HCEC 1CT (cell line): ENCODE measurements at regions not wholly inside any gene's neighbourhood (a gene's known extent, or its start where the extent isn't known, plus 50 kb on each side); places are given as distances from the start of the nearest gene placed in this dataset.

Experiments
- DNase-seq: peaks from one replicate; pipeline ENCODE4 v3.0.0-alpha.2; 2017

DNA sequence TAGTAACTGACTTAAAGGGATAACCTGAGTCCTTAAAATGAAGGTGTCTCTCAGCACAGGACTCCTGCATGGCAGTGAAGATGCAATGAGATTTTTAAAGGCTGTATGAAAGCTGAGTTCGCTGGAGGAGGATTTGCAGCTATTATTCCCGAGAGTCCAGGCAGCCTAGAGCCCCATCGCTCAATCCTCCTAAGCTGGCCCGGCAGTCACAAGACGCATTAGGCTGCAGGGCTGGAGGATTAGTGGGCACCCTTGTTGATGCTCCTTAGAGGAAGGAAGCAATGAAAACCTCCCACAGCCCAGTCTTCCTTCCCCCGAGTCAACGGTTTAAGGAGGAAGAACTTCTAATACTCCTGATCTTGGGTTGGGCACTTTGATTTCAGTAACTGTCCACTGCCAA is 239.5 kb downstream of the EFNB2 start:
- DNase-seq = no peak

DNA sequence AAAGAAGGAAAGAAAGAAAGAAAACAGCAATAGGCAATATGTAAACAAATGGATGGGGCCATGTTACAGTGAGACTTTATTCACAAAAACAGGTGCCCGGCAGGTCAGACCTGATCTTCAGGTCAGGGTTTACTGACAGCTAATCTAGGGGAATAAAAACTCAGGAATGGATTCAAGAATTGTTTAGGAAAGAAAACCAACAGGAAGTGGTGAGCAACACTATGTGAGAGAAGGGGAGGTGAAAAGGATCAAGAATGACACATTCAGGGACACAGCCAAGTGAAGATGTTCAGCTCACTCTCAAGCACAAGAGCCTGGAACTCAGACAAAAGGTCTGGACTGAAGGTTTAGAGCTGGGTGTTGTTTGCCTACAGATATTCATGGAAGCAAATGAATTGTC is 244.5 kb downstream of the EFNB2 start:
- DNase-seq = peak; percentile 60

DNA sequence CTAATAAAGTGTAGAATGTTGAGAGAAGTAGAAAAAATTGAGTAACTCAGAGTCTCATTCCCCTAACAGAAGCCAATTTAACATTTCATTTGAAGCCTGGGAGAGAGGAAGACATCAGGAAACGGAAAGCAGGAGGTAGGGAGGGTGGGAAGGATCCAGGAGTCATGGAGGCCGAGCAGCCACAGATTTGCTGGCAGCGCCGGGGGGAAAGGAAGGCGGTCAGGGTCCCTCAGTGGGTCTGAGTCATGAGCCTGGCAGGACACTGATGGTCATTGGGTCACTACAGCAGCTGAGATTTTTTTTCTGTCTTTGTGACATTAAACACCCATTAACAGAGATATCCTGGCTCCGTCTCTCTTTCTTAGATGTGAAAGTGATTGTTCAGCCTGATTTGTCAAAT is 248.1 kb downstream of the EFNB2 start:
- no peak for DNase-seq

DNA sequence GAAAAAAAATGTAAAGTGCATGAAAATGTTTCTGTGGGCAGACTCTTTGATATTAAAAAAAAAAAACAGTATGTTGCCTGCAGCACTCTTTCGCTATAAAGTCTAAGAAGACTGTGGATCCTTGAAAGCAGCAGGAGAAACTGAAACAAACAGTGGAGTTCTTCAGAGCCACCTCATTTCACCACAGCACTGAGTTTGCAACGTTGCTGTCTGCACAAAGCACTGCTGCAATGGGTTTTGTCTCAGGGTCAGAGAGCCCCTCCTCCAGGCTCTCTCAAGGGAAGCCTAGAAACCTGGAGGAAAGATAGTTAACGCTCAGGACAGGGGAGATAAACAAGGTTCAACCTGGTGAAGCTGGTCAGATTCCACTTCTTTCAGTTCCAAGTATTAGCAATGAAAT is 248.7 kb downstream of the EFNB2 start:
- no peak for DNase-seq

DNA sequence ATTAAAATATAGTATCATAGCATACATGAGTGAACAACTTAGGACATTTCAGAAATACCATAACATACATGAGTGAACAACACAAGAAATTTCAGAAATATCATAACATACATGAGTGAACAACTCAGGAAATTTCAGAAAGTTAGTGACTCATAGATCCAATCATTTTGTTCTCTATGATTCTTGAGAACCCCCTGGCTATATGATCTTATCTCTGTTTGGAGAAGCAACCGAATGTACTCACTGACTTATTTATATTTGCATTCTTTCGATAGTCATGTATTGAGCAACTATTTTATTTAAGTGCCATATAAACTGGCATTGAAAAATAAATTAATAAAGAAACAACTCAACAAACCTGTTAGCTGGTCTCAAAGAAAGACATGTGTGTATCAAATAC is 251.1 kb downstream of the EFNB2 start:
- no peak for DNase-seq

DNA sequence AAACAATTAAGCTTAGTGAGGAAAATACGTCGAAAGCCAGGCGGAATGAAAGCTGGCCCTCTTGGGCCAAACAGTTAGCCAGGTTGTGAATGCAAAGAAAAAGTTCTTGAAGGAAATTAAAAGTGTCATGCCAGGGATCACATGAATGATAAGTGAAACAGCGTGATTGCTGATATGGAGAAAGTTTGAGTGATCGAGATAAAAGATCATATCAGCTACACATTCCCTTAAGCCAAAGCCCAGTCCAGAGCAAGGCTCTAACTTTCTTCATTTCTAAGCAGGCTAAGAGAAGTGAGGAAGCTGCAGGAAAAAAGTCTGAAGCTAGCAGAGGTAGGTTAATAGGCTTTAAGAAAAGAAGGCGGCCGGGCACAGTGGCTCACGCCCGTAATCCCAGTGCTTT is 254.0 kb downstream of the EFNB2 start:
- DNase-seq = no peak

DNA sequence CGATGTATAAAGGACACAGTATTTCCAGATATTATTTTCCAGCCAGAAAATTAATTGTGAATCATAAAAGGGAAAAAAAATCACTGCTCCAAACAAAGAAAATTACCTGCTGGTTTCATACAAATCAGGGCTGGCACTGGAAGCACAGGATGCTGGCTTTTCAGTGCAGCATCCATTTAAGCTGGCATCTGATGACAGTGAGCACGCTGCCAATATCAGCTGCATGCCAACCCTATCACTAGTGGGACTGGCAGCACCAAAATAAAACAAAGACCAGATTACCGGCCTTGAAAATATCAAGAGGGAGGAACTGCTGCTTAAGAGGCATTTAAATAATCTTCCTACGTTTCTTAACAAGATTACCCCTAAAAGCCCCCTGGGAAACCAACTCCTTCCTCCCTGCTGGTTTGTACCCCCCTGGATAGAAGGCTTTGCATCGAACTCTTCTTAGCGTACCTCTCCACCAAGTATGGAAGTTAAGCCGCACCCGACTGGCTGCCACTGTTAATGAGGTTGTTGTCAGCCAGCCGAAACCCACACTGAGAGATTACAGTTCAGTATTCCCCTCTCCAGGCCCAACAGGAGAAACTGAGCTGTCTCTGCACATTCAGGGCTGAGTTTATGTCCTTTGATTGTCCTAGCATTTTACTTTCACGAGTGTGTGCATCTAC is 257.8 kb downstream of the EFNB2 start:
- DNase-seq = no peak

DNA sequence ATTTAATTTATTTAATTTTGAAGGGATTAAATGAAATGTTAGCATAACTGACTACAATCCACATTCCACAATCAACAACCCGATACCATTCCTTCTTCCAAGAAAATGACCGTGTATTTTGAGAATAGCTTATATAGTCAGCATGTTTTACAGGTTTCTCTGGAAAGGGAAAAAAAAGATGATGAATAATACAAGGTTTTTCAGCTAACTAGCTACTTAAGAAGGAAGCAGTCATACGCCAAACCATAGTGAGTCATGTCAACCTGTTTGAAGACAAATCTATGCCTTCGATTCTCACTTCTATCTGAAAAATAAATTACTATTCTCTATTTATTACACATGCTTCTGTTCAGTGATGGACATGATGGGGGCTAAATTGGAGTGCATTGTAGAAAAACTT is 258.6 kb downstream of the EFNB2 start:
- no peak for DNase-seq

DNA sequence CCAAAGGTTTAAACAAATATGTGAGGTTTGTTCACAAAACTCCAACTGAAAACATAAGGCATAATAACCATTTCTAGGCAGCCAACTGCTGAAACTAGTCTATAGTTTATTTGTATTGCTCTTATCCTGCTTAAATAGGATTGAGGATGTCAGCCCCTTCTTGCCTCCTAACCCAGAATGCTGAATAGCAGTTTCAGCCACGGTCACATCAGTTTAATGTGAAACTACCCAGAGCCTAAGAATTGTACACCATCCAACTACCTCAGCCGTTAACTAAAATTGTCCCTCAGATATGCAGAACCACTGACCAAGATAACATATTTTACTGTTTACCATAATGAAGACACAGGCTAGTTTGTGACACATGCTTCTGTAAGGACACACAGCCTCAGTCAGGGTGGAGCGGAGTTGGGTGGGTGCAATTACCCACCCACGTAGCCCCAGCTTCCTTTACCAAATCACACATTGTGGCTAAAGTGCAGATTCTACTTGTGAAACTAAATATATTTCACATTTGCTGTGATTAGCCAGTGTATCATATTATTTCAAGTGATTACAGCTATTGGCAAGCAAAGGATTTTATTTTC is 259.9 kb downstream of the EFNB2 start:
- no peak for DNase-seq

DNA sequence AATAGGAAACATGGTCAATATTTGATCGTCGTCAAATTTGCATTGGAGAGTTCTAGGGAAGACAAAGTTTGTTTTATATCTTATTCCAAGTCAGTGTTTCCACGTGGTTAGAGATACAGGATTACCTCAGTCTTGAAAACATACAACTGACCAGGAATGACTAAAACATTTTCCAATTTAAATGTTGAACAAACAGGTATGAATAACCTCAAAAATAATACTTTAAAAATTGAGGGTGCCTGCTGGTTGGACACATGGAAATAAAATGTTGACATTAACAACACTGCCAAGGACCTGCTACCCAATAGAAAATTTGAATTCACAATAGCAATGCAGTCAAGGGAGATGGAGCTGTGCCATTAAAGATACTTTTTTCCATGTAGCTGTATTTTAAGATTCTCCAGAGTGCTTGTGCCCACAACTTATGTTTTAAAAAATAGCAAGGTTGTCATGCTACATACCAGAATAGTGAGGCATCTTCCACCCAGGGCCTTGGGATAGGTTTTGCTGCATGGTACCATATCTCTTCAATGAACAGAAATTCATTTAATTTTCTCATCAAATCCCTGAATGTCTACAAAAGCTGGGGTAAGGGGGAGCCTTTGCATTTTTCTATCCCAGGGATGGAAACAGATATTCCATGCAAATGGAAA is 260.8 kb downstream of the EFNB2 start:
- no peak for DNase-seq

DNA sequence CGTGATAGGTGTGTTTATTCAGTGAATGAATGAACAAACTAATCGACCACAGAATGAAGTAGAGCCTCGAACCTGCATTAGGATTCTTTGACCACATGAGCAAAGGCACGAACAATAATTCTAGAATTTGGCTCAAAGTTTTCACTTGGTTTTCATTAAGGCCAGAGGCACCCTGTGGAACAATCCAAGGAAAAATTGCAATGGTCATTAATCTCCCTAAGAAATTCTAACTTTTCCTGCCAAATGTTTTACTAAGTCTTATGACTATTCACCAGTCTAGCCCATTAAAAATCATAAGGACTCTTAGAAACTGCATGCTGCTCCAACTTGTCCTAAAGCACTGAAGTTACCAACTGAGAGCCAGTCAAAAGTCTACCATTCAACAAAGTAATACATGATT is 271.7 kb downstream of the EFNB2 start:
- DNase-seq = no peak

DNA sequence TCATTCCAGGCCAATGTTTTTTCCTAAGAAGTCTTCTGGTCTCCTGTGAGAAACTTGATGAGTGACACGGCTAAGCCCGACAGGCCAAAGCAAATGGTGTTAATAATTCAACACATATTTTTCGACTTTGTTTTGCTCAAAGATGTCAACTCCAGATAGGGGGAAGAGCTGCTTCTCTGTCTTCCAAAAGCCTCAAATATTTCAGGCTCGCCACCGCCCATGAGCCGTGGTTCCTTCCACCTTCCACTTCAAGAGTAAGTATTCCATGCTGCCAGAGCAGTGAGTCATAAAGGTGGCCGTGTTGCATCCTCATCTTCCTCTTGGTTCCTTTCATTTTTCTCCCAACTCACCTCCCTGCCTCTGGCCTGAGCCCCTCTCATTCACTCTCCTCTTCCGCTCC is 272.6 kb downstream of the EFNB2 start:
- no peak for DNase-seq

DNA sequence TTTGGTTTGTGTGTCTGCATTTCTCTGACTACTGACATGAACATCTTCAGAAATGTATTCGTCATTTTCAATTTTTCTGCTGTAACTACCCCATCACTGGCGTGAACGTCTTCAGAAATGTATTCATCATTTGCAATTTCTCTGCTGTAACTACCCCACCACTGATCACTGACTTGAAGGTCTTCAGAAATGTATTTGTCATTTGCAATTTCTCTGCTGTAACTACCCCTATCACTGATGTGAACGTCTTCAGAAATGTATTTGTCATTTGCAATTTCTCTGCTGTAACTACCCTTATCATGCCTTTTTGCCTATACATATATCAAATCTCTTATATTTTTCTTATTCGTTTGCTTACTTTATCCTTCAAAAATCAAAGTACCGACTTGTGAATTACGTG is 274.0 kb downstream of the EFNB2 start:
- no peak for DNase-seq

DNA sequence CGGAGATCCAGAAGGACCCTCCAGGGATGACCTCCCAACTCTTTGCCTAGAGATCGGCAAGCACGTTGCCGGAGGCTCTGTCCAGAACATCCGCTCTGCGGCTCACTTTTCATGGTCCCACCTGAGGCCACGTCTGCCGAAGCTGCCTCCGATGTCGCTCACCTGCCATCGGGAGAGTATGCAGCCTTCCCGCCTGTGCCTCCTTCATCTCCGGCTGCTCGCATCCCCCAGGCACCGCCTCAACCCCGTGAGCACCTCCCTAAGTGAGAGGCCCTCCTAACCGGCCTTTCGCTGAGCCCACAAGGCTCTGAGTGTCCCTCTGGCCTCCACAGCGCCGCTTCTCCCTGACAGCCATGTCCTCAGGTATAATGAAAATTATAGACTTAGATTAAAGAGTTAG is 275.1 kb downstream of the EFNB2 start:
- DNase-seq = no peak

DNA sequence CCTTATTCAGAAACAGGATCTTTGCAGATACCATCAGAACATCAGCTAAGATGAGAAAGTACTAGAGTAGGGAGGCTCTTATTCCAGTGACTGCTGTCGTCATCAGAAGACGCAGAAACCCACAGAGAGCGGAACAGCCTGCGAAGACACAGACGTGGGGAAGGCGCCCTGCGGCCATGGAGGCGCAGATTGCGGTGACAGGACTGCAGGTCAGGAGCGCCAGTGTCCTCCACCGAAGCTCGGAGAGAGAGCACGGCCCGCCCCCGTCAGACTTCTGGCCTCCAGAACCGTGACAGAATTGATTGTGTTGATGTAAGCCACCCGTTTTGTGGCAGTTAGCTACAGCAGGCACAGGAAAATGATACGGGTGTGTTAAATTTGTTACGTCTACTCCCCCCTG is 275.5 kb downstream of the EFNB2 start:
- no peak for DNase-seq

DNA sequence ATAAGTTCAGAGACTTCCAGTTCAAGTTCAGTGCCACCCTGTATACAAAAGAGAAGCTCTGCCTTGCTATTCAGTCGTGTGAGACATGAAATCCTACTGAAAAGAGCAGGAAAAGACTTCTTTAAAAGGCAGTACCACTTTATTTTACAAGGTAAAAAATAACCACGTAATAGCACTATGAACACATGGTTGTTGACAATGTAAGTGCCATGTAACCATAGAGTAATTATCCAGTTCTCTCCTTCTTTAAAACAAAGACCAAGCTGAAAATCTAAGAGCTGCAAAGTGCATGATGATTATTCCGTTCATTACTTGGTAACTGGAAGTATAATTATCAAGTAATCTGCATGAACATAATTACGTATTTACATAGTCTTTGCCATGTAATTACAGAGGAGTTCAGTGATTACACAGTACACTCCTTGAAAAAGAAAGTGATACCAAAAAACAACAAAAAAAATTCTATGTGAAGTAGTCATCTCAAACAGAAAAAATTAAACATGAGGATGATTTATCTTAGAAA is 288.7 kb downstream of the EFNB2 start:
- DNase-seq = no peak

DNA sequence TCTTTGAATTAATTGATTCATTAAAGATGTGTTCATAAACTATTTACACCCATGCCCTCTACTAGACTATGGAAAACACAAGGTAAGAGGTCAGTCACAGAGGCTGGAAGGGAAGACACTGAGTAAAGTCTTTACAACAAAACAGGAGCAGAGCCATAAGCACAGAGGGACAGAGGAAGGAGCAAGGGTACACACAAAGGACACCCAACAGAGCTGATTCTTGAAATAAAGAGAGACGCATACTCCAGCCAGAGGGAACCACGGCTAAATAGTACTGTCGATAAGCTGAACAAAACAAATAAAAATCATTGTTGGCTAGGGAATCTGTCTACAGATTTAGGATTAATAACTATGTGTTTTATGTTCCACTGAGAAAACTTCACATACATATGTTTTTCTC is 289.2 kb downstream of the EFNB2 start:
- DNase-seq = no peak

DNA sequence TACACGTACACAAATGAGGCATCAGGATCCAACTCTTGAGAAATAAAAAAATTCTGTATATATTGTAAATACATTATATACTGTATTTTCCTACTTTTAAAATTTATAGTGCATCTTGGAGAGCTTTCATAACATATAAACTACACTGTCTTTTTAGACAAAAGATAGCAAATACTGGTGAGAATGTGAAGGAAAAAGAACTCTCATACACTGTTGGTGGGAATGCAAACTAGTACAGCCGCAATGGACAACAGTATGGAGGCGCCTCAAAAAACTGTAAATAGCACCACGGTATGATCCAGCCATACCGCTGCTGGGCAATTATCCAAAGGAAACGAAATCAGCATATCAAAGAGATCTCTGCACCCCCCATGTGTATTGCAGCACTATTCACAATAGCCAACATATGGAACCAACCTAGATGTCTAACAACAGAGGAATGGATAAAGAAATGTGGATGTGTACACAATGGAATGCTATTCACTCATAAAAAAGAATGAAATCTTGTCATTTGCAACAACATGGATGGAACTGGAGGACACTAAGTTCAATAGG is 292.4 kb downstream of the EFNB2 start:
- no peak for DNase-seq

DNA sequence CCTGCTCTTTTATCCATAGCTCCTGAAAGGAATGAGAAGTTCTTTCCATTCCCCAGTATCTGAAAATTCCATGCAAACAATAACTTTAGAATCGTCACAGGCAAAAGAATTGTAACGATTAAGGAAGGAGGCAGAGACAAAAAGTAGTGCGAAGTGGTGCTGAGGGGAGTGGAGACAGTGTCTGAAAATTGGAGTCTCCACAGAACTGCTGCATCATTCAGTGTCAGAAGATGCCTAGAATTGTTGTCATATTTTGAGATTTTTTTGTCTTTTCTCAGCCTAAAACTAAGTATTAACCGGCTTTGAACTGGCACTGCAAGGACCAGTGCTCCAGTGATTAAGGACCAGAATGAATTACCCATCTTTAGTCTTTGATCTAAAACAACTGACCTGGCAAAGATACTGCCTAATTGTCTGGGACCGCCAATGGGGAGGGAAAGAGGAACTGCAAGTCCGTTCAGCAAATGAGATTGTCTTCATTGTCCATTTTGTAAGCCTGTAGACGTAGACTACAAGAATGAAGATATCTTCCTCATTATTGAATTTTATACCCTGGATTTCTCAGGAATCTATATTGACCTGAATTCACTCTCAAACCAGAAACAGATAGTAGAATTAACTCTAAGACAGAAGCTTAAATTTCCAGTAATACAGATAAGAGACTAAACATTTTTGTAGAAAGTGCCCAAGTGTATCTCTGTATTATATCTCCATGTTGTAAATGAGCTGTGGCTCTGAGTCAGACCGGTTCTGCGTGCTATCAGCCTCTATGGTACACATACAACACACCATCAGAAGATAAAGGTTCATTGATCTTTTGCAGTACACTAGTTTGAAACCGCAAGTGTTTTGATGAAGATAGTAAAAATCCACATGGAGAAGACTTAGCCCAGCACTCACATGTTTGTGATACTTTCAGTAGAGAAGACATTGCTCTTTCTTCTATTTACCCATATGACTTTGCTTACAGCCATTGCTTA is 293.2 kb downstream of the EFNB2 start:
- no peak for DNase-seq

DNA sequence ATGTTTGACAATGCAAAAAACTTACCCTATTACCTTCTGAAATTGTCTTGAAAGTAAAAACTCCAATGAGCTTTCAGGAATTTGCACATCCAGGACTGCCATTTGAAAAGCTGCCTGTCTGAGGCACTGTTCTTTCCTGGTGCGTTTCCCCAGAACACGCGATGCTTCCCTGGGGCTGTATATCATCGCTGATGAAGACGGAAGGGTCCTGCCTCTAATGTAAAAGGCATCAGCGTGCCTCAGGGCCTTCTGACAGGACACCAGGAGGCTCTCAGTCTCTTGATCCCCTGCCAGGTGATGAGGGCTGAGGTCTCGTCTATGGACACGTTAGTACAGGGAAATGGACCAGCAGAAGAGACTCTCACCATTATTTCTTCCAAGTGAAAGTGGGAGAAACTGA is 296.8 kb downstream of the EFNB2 start:
- no peak for DNase-seq

DNA sequence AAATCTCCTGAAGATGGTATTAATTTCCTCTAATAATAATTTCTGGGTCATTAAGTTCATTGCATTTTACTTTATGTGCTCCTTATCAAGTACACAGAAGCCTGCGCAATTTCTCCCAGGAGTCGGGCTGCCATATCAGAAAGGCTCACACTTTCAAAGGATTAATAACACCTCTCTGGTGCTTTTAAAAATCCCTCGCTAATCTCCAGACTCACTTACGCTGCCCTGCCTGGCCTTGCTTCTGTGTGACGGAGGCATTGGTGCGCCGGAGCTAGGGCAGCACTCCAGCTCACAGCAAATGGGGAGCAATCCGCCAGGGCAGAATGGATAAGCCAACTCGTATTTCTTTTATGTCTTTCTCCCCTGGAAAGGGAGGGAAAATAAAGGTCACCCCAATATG is 300.8 kb downstream of the EFNB2 start:
- DNase-seq = no peak

DNA sequence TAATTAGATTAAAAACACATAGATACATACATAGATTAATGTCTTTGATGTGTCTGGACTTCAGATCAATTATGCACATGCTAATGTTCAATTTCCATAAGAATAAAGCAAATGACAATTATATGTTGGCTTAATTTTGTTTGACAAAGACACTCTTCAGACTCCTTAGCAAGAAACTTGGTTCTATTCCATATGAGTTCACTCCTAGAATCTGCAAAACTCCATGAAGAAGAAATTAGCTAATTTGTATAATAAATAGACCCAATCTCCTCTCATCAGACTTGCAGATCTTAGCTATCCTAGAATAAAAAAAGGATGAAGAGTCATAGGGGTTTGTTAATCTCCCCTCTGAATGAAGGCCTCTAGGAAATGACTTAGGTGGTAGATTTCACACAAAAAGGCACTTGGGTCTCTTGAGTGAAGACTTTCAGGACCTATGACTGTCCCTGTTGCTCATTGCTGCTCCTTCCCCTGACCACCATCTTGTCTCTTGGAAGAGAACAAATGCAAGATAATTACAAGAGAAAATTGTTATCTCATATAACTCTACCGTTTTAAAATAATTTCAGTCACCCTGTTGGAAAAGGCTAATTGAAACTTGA is 302.2 kb downstream of the EFNB2 start:
- no peak for DNase-seq

DNA sequence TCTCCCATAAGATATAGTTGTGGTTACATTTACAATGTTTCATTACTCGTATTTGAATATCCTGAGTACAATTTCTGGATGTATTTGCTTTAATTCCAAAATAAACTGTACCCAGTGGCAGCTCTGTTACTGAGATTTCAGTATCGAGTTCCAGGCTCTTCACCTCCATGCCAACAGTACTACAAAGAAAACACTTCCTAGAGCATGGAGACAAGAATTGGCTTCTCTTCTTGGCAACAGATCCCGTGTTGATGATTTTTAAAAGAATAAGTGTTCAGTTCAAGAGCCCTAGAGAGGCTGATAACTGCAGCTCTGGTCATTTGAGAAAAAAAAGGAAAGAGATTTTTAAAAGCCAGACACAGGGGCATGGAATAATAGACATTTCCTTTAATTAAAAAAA is 302.8 kb downstream of the EFNB2 start:
- DNase-seq = no peak
